NCI-H2227 treated with DMSO at 0.1 percent for 48 hours (cell line): ENCODE measurements at regions not wholly inside any gene's neighbourhood (a gene's known extent, or its start where the extent isn't known, plus 50 kb on each side); places are given as distances from the start of the nearest gene placed in this dataset.
A peak's percentile ranks its signal among the peaks of the same experiment; 100 is the strongest.

Experiments used
- DNase-seq: peaks from one replicate; lab custom pipeline; 2025; lab: John Stamatoyannopoulos, UW

DNA sequence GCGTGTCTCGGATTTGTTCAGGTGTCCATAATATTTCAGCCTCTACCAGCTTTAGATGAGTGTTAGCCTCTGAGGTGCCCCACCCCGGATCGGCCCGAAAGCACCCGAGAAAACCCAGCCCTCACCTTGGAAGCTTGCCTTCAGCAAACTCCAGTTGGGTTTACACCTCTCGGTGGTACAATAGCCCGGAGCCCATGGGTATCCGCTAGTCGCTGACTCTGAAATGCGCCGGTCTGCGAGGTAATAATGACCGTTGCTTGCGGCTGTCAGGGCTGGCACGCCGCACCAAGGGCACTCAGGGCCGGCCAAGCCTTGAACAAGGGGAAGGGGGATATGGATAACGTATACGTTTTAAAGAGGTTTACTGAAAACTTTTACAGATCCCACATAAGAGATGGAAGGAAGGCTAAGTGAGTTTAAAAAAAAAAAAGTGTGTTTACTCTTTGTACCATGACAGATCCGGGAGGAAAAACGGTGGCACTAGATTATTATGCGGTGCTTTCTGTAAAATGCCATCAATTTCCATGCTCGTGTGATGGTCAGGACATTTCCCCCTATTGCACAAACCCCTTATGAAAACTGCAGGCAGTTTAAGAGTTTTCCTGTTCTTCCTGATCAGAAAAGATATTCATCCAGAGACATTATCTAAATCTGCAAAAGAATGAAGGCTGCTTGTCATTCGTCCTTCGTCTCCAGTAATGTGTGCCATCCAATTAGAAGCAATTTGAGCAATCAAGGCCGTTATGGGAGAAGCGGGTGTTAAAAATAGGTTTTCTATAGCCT is 124.2 kb downstream of the TMEM161B start:
- no peak for DNase-seq

DNA sequence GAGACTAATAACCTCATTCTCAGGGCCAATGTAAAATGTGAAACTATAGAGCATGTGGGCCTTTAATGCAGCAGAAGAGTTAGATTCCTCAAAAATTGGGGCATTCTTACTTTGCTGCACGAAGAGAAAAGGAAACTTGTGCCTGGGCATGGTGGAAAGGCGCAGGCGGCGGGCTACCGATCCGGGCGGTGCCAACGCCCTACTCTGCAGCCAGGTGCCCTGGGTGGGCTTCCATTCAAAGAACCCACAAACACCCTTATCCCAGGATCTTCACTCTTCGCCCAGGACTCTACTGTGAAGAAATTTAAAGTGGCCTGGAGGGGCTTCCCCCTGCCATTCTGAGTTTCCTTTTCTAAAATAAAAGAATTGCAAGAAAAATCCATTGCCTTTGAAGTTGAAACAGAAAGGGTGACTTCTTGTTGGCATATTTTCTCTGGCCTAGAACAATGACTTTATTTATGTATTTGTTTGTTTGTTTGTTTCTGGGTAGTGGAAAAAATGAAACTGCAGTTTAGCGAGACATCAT is 124.9 kb downstream of the TMEM161B start:
- DNase-seq = no peak

DNA sequence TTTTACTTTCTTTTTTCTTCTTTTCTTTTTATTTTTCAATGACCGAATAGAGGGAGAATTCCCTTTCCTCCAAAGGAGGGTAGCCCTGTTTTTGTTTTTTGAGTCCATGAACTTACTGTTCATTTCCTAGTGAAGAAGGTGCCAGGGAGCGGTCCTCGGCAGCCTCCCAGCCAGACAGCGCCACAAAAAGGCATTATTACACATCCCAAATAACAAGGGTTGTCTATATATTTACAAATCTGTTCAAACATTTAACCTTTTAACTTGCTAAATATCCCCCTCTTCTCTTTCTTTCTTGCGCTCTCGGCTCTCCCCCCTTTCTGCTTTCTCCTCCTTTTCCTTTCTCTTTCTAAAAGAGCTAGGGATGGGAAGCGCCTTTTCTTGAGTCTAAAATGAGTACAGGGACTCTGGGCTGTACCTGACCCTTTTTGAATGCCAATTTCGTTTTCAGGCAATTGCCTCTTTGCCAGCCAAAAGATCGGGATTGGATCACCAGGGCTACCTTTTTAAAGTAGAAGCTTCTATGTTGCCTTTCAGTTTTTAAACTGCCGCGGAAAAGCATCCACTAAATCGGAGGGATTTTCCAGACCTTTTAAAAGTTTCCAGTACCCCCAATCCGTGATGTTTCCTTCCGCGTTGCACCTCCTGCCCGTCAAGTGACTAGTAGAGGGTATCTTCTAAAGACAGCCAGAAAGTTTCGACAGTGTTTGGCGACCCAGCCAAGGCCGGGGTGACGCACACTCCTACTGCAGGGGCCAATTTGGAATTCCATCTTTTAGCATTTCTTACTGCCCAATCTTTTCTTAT is 125.6 kb downstream of the TMEM161B start:
- DNase-seq = no peak

DNA sequence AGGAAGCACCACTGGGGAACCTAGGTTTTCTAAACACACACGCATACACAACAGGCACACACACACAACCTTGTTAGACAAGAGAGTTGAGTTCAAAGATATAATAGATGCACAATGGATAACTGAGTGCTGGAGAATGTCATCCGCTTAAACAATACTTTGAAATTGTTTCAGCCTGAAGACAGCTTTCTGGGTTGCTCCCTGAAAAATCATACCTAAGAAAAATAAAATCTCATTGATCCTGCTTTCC is 126.1 kb downstream of the TMEM161B start:
- no peak for DNase-seq

DNA sequence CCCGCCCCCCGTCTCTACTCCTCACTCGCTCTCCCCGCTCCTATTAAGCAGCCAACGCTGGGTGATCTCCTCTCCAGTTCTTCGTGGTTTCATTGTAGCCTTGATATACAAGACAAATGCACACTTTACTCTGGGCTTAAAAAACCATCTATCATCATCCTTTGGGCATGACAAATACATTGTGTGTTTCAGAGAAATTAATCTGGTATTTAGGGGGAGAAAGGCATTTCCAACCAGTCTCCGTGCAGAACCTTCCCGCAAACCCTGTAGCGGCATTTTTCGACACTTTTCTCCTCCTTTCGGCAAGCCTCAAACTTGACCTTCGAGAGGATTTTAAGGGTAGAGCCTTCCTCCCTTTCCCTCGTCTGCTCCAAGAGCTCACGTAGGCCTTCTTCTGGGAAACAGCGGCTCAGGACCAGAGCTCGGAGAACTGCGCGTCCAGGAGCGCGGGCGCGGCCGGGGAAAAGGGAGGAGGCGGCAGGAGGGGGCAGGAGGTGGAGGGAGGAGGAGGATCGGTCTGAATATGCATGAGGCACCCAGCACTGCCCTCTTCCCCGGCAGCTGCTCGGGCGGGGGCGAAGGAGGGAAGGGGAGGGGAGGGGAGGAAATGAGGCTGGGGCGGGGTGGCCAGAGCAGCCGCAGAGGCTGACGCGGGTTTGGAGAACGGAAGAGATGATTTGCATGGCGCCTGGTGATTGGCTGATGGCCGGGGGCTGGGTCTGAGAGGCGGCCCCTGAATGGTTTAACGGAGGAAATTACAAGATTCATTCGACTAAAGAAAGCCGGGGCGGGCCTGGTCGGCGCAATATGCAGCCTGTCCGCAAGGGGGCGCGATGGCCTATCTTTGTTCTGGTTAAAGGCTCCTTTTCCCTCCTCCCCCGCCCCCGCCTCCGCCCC is 127.5 kb downstream of the TMEM161B start:
- DNase-seq = peak; percentile 94

DNA sequence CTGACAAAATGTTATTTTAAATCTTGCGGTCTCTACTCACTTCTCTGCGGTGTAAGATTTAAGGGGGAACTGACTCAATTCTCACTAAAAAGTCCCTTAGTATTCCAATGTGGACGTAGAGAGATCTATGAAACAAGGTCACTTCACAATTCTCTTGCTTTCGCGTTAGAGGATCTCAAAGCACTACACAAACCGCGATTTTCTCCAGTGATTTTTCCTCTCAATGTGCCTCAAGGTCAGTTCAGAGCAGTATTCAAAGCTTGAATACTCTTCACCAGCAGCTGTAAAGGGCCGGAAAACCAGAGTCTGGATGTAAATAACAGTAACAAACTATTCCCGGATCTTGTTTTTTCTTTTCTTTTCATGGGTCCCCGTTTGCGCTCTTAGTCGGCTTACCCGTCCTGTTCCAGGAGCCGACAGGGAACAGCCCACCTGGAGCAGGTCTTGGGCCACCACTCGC is 128.2 kb downstream of the TMEM161B start:
- DNase-seq = peak; percentile 54

DNA sequence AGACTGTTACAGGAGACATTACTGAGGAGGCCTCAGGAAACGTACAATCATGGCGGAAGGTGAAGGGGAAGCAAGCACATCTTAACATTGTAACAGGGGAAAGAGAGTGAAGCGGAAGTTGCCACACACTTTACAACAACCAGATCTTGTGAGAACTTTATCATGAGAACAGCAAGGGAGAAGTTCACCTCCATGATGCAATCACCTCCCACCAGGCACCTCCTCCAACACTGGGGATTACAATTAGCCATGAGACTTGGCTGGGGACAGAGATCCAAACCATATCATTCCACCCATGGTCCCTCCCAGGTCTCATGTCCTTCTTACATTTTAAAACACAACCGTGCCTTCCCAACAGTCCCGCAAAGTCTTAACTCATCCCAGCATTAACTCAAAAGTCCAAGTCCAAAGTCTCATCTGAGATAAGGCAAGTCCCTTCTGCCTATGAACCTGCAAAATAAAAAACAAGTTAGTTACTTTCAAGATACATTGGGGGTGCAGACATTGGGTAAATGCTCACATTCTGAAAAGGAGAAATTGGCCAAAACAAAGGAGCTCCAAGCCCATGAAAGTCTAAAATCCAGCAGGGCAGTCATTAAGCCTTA is 138.3 kb downstream of the TMEM161B start:
- DNase-seq = no peak

DNA sequence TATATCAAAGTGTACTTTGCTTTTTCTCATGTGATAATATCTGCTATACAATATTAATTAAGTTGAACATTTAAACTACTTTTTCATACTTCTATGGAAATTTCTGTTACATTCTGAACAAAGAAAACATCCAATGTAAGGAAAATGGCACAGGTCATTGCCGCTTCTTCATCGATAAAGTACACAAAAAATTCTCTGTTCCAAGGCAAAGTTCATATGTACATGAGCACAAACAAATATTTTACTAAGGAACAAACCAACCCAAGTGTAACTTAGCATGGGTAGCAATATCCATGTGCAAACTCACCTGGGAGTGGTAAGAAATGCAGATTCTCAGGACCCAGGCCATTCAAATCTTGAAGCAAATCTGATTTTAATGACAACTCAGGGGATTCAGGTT is 139.8 kb downstream of the TMEM161B start:
- no peak for DNase-seq

DNA sequence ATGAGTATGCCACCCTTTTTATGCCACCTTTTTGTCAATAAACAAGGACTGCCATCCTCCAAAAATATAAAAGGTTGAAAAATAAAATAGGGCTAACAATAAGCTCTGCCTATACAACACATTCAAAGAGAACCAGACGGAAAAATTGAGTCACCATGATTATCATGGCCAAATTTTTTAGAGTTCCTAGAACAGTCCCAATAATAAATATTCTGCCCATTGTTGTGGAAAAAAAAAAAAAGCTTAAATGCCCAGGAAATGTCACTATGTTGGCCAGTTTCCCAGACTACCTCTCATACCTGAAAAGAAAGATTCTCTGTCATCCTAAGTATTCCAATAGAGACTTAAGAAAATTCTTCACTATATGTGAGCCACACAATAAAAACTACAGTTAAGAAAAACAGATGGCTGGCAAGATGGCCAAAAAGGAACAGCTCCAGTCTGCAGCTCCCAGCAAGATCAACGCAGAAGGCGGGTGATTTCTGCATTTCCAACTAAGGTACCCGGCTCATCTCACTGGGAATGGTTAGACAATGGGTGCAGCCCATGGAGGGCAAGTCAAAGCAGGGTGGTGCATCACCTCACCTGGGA is 149.0 kb downstream of the TMEM161B start:
- DNase-seq = no peak

DNA sequence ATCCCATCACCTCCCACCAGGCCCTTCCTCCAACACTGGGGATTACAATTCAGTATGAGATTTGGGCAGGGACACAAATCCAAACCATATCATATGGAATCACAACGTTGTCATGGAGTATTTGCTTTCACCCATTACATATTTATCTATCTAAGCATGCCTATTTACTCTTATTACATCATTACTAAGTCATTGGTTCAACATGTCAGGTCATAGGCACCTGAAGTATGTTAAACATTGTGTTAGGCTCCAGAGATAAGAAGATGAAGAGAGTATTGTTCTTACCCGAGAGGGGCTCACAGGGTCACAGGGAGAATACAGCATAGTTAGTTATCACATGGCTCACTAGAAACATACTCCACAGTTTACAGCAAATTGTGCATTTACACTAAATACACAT is 150.5 kb downstream of the TMEM161B start:
- no peak for DNase-seq

DNA sequence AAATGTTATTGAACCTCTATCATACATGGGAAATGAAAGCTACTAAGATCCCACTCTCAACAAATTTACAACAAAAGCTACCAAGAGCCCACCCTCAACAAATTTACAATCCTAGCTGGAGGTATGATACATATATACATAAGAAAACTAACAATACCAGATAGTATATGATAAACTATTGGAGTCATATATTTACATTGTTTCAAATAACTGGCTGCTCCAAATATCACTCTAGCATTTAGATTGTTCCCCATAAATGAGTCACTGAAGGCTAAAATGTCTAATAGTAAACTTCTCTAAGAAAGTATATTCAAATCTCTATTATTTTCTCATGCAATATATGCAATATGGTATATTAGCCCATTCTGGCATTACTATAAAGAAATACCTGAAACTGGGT is 151.1 kb downstream of the TMEM161B start:
- no peak for DNase-seq

DNA sequence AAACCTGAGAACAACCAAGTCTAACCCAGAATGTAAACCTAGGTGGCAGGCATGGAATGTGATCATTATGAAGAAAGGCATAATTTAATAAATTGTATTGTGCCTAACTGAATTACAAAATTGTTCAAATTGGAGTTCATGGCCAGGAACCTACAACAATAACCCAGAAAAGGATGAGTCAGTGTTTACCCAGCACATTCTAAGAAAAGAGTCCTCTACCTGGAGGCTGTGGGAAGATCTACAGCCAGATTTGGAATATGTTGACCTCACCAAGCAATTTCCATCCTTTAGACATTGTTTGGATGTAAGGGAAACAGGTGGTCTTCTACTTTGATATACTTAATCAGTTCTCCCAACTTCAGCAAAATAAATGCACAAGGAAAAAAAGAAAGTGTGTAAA is 152.2 kb downstream of the TMEM161B start:
- DNase-seq = no peak

DNA sequence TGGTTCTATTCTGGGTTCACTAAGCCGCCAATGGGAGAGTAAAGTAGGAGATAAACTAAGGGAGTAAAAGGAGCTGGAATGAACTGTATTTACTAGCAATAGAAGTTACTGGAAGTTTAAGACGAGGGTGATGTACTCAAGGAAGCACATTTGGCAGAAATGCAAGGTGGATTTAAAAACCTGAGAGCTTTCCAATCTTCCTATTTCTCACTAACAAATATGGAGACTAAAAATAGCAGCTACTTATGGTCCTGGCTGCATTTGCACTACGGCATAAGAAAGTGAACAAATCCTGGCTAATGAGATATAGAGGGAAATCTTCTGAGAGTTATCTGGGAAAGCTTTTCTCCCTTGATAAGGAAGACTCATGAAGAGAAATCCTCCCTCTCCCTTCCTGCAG is 153.4 kb downstream of the TMEM161B start:
- no peak for DNase-seq

DNA sequence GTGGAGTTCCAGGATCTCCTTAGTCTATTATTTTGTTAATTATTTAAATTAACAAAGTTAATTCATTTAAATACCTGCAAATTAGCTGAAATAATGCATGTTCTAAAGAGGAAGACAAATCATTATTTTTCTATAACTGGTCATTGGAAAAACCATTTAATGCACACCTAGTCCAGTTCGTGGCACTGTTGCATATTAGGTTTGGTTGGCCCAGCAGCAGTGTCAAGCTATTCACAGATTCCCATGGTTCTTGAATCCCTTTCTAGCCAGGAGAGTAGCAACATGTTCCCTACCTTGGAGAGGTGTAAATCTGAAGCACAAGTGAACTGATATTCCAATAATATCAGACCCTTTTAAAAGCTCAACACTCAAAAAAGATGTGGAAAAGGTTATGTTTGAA is 155.2 kb downstream of the TMEM161B start:
- DNase-seq = no peak

DNA sequence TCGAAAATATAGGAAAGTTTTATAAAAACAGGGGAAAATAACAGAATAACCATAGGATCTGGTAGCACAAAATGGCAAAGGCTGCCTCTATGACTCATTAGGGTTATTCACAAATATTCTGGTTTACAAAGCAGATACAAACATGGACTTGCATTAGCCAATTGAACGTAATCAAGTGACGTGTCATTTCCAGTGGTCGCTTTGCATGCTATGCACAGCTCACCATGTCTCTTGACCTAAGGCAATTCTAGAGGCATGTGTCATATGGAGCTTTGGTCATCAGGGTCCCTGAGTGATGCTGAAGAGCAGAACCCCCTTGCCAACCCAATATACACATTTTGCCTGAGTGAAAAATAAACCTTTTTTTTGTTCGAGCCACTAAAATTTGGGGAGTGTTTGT is 158.8 kb downstream of the TMEM161B start:
- no peak for DNase-seq

DNA sequence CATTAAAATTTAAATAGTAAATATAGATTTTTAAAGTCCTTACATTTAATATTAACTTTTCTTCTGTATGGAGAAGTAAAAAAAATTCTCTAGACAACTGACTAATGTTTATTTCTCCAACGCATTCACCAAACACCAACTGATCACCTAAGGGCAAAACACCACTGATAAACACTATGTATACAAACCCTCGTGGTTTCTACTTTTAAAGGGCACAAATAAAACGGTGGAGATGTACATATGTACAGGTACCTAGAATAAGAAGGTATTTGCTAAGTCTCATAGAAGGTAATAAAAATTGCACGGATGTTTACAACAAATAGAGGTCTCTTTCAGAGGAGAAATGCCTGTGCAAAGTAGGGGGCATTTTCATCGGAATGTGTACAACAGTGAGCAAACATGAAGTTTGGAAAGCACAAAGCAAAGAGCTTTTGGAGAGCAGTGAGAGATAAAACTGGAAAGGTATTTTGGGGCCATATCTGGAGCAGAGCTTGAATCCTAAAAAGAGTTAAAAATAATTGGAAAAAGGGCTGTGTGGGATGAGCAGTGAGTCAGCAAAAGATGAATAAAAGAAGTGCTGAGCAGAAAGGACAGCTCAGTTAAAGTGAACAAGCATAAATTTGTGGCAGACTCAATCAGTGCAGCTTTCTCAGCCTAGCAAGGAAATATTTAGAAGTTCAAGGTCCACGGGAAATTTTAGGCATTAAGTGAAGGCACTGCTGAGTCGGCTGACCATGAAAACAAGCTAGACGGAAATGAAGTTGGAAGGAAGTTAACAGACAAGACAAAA is 160.0 kb downstream of the TMEM161B start:
- DNase-seq = no peak

DNA sequence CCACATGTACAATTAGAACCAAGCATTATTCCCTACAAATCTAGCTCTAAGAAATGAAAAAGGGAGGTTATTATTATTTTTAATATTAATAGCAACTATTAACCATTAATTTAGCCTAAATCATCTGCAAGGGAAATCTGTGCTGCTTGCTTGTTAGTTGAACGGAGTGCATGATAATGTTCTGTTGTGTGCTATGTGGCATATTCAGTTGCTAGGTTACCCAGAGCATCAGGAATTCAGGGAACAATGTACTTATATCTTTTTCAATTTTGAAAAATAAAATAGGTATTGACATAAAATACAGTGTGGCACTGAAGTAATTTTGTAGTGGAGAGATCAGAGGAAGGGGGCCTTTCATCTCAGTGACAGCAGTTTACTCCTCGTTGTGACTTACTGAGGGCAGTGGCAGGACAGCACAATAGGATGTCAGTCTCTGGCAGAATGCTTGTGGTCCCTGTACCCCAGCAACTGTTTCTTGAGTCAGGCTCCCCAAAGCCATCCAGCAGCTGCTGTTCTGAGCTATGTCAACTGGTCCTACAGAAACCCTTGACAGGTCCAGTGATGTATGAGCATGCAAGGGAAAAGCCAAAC is 173.6 kb downstream of the TMEM161B start:
- no peak for DNase-seq

DNA sequence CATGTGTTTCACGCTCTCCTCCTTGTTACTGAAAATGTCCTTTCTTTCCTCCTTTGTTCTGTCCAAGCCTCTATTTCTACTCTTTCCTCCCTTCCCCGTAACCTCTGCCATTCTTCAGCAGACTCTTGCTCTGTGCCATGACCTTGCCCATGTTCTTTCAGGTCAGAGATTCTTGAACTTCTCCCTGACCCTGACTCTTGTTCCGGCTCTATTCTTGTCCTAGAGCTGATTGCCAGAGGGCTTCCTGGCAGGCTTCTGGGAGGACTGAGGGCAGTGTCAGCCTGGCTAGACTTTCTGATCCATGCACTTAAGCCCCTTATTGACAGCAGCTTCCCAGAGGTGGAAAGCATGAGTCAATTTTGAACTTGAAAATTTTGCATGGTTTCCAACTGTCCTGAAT is 174.2 kb downstream of the TMEM161B start:
- DNase-seq = no peak

DNA sequence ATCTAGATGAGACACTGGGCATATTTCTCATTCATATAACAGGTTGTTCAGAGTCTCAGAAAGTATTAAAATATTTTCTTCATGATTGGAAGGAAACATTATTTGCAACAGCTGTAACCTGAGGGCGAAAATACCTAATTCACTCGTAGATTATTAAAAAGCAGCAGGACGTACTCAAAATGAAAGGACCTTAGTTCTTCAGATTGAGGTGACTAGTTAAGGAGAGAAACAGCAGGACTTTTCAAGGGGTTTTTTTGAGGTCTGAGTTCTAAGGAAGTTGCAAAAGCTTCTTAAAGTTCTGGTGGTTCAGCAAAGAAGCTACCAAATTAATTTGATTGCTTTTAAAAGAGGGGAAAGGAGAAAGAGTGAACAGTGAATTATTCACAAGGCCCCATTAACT is 174.9 kb downstream of the TMEM161B start:
- no peak for DNase-seq

DNA sequence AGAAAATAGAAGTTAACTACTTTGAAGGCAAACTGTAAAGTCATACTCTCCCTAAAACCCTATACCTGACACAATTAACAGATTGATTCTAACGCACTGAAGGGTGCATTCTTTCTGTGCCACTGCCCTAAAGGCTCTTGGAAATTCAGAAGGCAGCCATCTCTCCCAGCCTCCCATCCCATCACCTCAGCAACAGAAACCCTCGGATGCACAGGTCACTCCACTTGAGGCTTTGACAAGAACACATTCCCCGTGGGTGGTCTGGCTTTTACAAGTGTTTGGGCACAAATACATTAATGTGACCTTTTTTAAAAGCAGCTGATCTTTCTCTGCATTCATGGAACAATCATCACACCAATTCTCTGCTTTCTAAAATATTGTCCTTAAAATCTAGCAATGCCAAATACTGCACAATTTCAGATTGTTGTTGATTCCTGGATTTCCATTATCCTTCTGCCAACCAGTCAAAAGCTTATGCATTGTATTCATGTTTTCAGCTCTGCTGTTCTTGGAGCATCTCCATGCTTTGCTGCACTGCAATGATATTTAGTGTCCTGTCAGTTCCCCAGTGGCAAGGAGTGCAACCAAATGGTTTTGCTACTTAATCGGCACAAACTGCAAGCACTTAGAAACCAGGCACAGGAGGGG is 175.6 kb downstream of the TMEM161B start:
- peak; percentile 63 for DNase-seq
